HCT116 (cell line): ENCODE measurements at regions not wholly inside any gene's neighbourhood (a gene's known extent, or its start where the extent isn't known, plus 50 kb on each side); places are given as distances from the start of the nearest gene placed in this dataset.

Source experiments
- CEBPB ChIP-seq: IDR thresholded peaks from 2 replicates; pipeline ENCODE4 v1.6.1; 2012; ENCODE audit warnings: low read depth
- CTCF ChIP-seq, 3 experiments: fragments of 200-600 bp in 1 of 3; sonication (generic) in 1 of 3; IDR thresholded peaks in 2 of 3; conservative IDR thresholded peaks in 1 of 3; 2 replicates each; pipeline ENCODE4 v1.5.1; 2012 to 2017; ENCODE audit warnings: low read depth in 2 of 3, low read length in 2 of 3, antibody characterized with exemption in 1 of 3, borderline replicate concordance in 1 of 3, control low read depth in 1 of 3, mild to moderate bottlenecking in 1 of 3, mixed read lengths in 1 of 3, mixed run types in 1 of 3, moderate library complexity in 1 of 3; ENCODE audit not compliant: insufficient read depth in 1 of 3
- EZH2 ChIP-seq: fragments of 200-600 bp; sonication (generic); IDR thresholded peaks from 2 replicates; pipeline ENCODE4 v1.6.1; 2017; ENCODE audit warnings: antibody characterized with exemption, mixed run types
- POLR2A ChIP-seq: IDR thresholded peaks from 2 replicates; pipeline ENCODE4 v1.7.0; 2011; ENCODE audit warnings: borderline replicate concordance; ENCODE audit not compliant: insufficient read depth, insufficient read length; ENCODE audit errors: extremely low read depth
- POLR2AphosphoS5 ChIP-seq: IDR thresholded peaks from 2 replicates; pipeline ENCODE4 v1.6.1; 2011; ENCODE audit warnings: mild to moderate bottlenecking, low read depth, low read length, moderate library complexity
- REST ChIP-seq: IDR thresholded peaks from 2 replicates; pipeline ENCODE4 v1.6.1; 2012; ENCODE audit warnings: low read depth
- SIN3A ChIP-seq: IDR thresholded peaks from 2 replicates; pipeline ENCODE4 v1.6.1; 2012; ENCODE audit warnings: low read depth
- SP1 ChIP-seq: IDR thresholded peaks from 2 replicates; pipeline ENCODE4 v1.6.1; 2012; ENCODE audit warnings: low read depth
- YY1 ChIP-seq: IDR thresholded peaks from 2 replicates; pipeline ENCODE4 v1.6.1; 2011; ENCODE audit warnings: low read length, low read depth, moderate library complexity, mild to moderate bottlenecking; ENCODE audit not compliant: insufficient replicate concordance; ENCODE audit errors: extremely low read depth
- TF ChIP-seq, protein P1 (sequence below): IDR thresholded peaks from 2 replicates; pipeline ENCODE4 v1.6.1; 2012

DNA sequence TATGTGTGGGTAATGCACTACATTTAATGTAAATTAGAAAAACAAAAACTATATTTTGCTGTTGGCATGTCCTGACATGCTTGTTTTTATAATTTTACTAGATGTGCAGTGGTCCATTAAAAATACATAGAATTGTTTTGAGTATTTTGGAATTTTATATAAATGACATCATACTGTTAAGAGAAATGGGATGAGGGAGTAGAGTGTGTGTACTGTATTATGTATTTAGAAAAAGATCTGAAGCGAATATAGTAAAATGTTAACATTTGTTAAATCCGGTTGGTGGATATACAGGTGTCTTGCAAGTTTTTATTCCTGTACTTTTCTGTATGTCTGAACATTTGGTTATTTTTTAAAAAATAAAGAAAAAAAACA lies 288.4 kb upstream of the SATB1 start:
- TF ChIP-seq EZH2, result no peak
- TF ChIP-seq CTCF (IDR thresholded peaks at IDR 0.05 in 2 of 3, conservative IDR thresholded peaks at IDR 0.05 in 1 of 3; ENCODE audit: borderline replicate concordance in 1 of 3, insufficient read depth in 1 of 3, low read depth in 2 of 3, low read length in 2 of 3), result no peak
- TF ChIP-seq SIN3A, result no peak
- no peak for TF ChIP-seq POLR2A
- TF ChIP-seq REST, result no peak
- no peak for TF ChIP-seq YY1
- TF ChIP-seq POLR2AphosphoS5, result no peak
- TF ChIP-seq, protein P1, sequence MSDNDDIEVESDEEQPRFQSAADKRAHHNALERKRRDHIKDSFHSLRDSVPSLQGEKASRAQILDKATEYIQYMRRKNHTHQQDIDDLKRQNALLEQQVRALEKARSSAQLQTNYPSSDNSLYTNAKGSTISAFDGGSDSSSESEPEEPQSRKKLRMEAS, result no peak
- TF ChIP-seq CEBPB, result no peak
- no peak for TF ChIP-seq SP1
